Activated CD4-positive, alpha-beta memory T cell treated with anti-CD3 and anti-CD28 coated beads, Interleukin-2, amount 10 ng/mL, durations not matched to agents 7 days and 5 days (primary cell): ENCODE measurements at regions not wholly inside any gene's neighbourhood (a gene's known extent, or its start where the extent isn't known, plus 50 kb on each side); places are given as distances from the start of the nearest gene placed in this dataset.

ENCODE experiments used
- CTCF ChIA-PET: fragments of 350-600 bp; sonication (Branson Sonifier 250); formaldehyde crosslinking; loops from one replicate; lab custom pipeline; 2021; ENCODE audit warnings: antibody characterized with exemption, inconsistent platforms; lab: Charles Lee
- POLR2A ChIA-PET: fragments of 350-600 bp; sonication (Branson Sonifier 250); formaldehyde crosslinking; loops from one replicate; lab custom pipeline; 2021; ENCODE audit warnings: antibody characterized with exemption; lab: Charles Lee
- DNase-seq: peaks from one replicate; pipeline ENCODE4 v3.0.0-alpha.2; 2020
- H3K27ac Mint-ChIP-seq: one replicate; pipeline ENCODE4 v1.8.0; 2021; ENCODE audit warnings: mild to moderate bottlenecking, mixed read lengths
- H3K27me3 Mint-ChIP-seq: one replicate; pipeline ENCODE4 v1.8.0; 2021; ENCODE audit warnings: mixed read lengths
- H3K36me3 Mint-ChIP-seq: one replicate; pipeline ENCODE4 v1.8.0; 2021; ENCODE audit warnings: low read depth, mixed read lengths
- H3K4me1 Mint-ChIP-seq: one replicate; pipeline ENCODE4 v1.8.0; 2021; ENCODE audit warnings: mixed read lengths
- H3K4me3 Mint-ChIP-seq: one replicate; pipeline ENCODE4 v1.8.0; 2021; ENCODE audit warnings: mild to moderate bottlenecking, mixed read lengths
- H3K9me3 Mint-ChIP-seq: one replicate; pipeline ENCODE4 v1.8.0; 2021; ENCODE audit warnings: mixed read lengths

DNA sequence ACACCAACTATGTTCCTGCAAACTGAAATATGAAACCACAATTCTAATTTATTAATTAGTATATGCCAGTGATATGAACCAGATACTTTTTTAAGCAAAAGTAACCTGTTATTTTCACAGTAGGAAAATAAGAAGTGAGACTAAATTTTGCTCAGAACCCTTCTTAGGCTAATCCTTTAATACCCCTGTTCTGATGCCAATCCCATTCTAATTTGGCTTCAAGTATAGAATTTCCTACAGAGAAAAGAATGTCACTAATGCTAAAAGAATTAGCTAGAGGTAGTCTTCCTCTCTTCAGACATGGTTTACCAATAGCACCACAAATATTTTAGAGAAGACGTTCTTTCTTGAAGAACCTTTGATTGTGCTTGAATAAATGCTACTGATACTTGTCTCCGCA lies 758.4 kb downstream of the FLRT2 start:
- Mint-ChIP-seq H3K27ac (no peak overlapping the region), H3K27me3 (no peaks in the 10 kb centered on the region), H3K36me3 (no peaks in the 10 kb centered on the region), H3K4me1 (no peaks in the 10 kb centered on the region), H3K9me3 (peaks cover 3% of the 10 kb centered on the region), H3K4me3 (no peak overlapping the region)
- no peak for DNase-seq
- ChIA-PET CTCF (no interaction called here), POLR2A (no interaction called here)

DNA sequence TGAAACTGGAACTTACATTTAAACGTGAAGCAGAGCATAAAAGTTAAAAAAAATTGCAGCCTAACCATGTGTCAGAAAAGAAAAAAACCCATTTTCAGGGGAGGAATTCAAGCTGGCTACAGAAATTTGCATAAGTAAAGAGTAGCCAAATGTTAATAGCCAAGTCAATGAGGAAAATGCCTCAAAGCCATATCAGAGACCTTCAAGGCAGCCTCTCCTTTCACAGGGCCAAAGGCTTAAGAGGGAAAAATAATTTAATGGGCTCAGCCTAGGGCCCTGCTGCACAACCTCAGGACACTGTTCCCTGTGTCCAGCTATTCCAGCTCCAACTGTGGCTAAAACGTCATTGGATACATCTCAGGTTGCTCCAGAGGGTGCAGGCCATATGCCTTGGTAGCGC lies 749.5 kb downstream of the FLRT2 start:
- peaks cover 9% of the 10 kb centered on the region for H3K9me3 Mint-ChIP-seq
- CTCF ChIA-PET = no interaction called here

DNA sequence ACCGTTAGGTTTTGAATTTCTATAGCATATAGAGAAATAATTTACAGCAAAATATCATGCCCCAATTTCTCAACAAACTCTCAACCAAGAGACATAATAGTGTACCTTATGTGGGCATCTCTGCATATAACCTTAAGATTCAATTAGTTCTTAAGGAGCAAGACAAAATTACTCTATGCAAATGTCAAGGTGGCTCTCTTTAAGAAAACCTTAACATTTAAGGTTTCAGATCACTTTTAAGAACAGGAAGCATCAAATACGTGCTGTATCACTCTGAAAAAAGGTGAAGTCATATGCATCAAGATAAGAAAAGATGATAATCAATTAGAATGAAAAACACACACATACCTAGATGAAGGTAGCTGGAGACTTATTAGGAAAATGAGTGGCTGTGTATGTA lies 728.0 kb downstream of the FLRT2 start:
- H3K4me1 Mint-ChIP-seq = no peaks in the 10 kb centered on the region
- ChIA-PET POLR2A (no interaction called here), CTCF (no interaction called here)
- no peaks in the 10 kb centered on the region for H3K36me3 Mint-ChIP-seq
- no peak overlapping the region for H3K27ac Mint-ChIP-seq
- H3K9me3 Mint-ChIP-seq = peaks cover 7% of the 10 kb centered on the region
- no peaks in the 10 kb centered on the region for H3K27me3 Mint-ChIP-seq
- H3K4me3 Mint-ChIP-seq = no peak overlapping the region
- DNase-seq = no peak

More for the DNA sequence above, 749.5 kb downstream of the FLRT2 start:
- no peak overlapping the region for H3K27ac Mint-ChIP-seq
- no peak for DNase-seq
- H3K27me3 Mint-ChIP-seq = no peaks in the 10 kb centered on the region
- no peaks in the 10 kb centered on the region for H3K4me1 Mint-ChIP-seq
- H3K4me3 Mint-ChIP-seq = no peak overlapping the region
- H3K36me3 Mint-ChIP-seq = no peaks in the 10 kb centered on the region
- POLR2A ChIA-PET = no interaction called here

DNA sequence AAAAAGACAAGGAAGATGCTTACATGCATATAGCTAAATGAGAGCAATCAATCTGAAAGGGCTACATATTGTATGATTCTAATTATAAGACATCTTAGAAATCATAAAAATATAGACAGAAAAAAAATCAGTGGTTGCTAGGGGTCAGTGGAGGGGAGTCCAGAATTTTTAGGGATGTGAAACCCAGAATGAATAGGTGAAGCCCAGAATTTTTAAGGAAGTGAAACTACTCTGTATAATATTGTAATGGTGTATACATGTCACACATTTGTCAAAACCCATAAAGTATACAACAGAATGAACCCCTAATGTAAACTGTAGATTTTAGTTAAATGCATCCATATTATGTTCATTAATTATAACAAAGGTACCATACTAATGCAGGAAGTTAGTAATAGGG lies 713.2 kb downstream of the FLRT2 start:
- POLR2A ChIA-PET = no interaction called here
- H3K9me3 Mint-ChIP-seq = peaks cover 4% of the 10 kb centered on the region

DNA sequence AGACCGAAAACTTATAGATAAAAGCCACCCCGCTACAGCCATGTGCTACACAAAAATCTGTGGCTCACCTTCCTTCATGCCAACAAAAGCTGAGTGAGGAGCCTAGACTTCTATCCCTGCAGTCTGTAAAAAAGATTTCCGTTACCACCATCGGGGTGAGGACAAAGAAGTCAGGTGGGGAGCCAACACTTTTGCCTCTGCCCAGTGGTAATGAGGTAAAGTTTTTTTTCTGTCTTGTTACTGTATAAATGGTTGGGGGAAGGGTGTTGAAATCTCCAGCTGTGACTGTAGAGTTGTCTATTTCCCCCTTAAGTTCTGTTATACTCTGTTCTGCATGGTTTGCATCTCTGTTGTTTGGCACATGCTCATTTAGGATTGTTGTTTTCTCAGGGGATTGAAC lies 707.8 kb downstream of the FLRT2 start:
- Mint-ChIP-seq H3K4me3 (no peak overlapping the region), H3K27ac (no peak overlapping the region), H3K9me3 (peaks cover 7% of the 10 kb centered on the region), H3K36me3 (no peaks in the 10 kb centered on the region), H3K4me1 (no peaks in the 10 kb centered on the region), H3K27me3 (no peaks in the 10 kb centered on the region)
- ChIA-PET POLR2A (no interaction called here), CTCF (no interaction called here)
- DNase-seq = no peak

More for the DNA sequence above, 713.2 kb downstream of the FLRT2 start:
- Mint-ChIP-seq H3K27me3 (no peaks in the 10 kb centered on the region), H3K27ac (no peak overlapping the region), H3K4me3 (no peak overlapping the region), H3K4me1 (no peaks in the 10 kb centered on the region), H3K36me3 (no peaks in the 10 kb centered on the region)
- CTCF ChIA-PET = no interaction called here
- DNase-seq = no peak

DNA sequence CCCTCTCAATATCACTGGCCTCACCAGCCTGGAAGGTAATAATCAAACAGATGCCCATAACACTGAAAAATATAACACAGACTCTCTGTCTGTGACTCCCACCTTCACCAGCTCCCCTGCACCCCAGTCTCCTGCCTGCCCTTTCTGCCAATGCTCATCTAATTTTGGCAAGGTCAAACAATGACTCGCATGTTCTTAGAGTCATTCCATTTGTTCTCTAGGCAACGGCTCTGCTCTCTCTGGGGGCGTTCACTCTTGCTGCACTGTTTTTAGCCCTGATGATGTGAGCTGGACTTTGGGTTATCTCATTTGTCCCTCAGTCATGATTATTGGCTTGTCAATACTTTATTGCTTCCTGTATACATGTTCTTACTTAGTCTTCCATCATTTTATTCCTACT lies 691.8 kb downstream of the FLRT2 start:
- ChIA-PET CTCF (no interaction called here), POLR2A (no interaction called here)
- Mint-ChIP-seq H3K36me3 (no peaks in the 10 kb centered on the region), H3K4me1 (no peaks in the 10 kb centered on the region), H3K9me3 (peaks cover 10% of the 10 kb centered on the region), H3K4me3 (no peak overlapping the region), H3K27ac (no peak overlapping the region), H3K27me3 (no peaks in the 10 kb centered on the region)
- DNase-seq = no peak

DNA sequence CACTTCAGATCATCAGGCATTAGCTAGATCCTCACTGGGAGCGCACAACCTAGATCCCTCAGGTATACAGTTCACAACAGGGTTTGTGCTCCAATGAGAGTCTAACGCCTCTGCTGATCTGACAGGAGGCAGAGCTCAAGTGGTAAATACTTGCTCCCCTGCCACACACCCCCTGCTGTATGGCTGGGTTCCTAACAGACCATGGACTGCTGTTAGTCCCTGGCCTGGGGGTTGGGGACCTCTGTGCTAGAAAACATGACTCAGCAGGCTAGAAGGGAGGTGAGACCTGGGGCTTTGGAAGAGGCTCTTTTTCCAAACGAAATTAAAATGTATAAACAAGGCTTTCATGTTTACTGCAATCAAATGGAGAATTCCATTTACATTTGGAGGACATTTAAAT lies 691.1 kb downstream of the FLRT2 start:
- Mint-ChIP-seq H3K27ac (no peak overlapping the region), H3K4me3 (no peak overlapping the region), H3K9me3 (peaks cover 7% of the 10 kb centered on the region), H3K4me1 (no peaks in the 10 kb centered on the region), H3K27me3 (no peaks in the 10 kb centered on the region), H3K36me3 (no peaks in the 10 kb centered on the region)
- no peak for DNase-seq
- CTCF ChIA-PET = no interaction called here
- POLR2A ChIA-PET = no interaction called here

DNA sequence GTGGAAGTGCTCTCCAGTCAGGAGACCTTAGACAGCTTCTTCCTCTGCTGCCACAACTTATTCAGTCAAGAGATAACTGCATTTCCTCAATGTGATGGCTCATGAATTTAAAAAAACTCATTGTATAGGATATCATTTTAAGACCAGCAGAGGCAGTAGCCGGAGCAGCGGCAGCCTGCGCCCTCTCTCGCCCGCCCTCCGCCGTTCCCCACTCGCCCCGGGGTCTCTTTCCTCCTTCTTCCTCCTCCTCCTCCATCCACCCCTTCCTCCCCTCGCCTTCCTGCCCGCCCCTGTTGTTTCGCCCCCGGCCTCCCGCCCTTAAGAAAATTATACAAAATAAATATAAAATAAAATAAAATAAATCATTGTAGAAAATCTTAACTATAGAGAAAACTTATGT lies 687.6 kb downstream of the FLRT2 start:
- POLR2A ChIA-PET = no interaction called here
- CTCF ChIA-PET = no interaction called here

DNA sequence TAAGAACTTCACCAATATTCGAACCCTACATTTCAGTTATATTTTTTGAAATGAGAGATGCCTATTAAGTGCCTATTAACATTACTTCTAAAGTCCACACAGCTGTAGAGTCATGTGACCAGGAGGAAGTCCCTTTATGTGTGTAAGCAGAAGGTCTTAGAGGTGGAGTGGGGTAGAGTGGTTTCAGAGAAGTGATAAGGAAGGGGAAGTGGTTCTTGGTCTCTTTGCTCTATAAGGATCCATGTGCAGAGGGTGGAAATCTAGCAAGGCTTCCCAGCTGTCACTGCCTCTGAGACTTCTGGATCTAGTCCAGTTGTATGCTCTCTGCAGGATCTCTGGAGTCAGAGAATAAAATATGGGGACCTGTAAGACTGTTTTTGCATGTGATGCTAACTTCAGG lies 673.9 kb downstream of the FLRT2 start:
- Mint-ChIP-seq H3K4me3 (no peak overlapping the region), H3K27me3 (no peaks in the 10 kb centered on the region), H3K9me3 (peaks cover 20% of the 10 kb centered on the region), H3K36me3 (no peaks in the 10 kb centered on the region), H3K27ac (no peak overlapping the region), H3K4me1 (no peaks in the 10 kb centered on the region)
- CTCF ChIA-PET = no interaction called here
- POLR2A ChIA-PET = no interaction called here
- DNase-seq = no peak

More for the DNA sequence above, 687.6 kb downstream of the FLRT2 start:
- peaks cover 2% of the 10 kb centered on the region for H3K9me3 Mint-ChIP-seq
- no peaks in the 10 kb centered on the region for H3K27me3 Mint-ChIP-seq
- H3K27ac Mint-ChIP-seq = no peak overlapping the region
- DNase-seq = no peak
- H3K4me1 Mint-ChIP-seq = no peaks in the 10 kb centered on the region
- no peaks in the 10 kb centered on the region for H3K36me3 Mint-ChIP-seq
- no peak overlapping the region for H3K4me3 Mint-ChIP-seq

DNA sequence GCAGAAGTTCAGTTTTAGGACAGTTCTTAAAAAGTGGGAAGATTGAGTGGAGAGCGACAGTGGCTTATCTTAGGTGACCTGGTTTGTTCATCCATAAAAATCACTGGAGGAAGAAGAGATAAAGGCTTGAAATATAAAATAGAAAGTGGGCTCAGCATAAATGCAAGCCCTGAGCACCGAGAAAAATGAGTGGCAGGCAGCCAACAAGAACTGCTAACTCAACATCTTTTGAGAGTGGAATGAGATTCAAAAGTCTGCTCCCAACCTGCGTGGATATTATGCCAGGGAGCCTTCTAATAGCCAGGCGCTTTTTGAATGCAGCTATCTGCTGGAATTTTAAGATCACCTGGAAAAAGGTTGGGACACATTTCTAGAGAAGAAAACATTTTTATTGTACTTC lies 666.5 kb downstream of the FLRT2 start:
- no peak for DNase-seq
- H3K4me1 Mint-ChIP-seq = no peaks in the 10 kb centered on the region
- no peak overlapping the region for H3K4me3 Mint-ChIP-seq
- ChIA-PET CTCF (no interaction called here), POLR2A (interaction anchor here (0.6 kb wide), 1 partner anchor 1711 kb away, joined by 4 read pairs; no protein-coding TSS in a partner anchor)
- no peak overlapping the region for H3K27ac Mint-ChIP-seq
- no peaks in the 10 kb centered on the region for H3K27me3 Mint-ChIP-seq
- H3K36me3 Mint-ChIP-seq = no peaks in the 10 kb centered on the region
- H3K9me3 Mint-ChIP-seq = peaks cover 17% of the 10 kb centered on the region

DNA sequence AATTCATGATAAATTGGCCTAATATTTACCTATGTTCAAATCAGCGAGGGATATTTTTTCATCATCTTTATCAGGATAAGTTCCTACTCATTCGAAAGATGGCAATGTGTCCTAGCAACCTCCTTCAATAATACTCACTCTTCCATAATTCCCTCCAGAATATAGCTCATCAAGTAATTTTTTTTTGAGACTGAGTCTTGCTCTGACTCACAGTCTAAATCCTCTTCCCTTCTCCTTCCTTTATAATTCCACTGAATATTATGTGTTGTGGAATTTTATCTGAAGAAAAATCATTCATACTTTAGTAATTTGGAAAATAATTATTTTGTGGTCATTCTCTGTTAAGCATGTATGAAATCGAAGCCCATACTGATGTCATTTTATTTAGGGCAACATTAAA lies 663.8 kb downstream of the FLRT2 start:
- POLR2A ChIA-PET = no interaction called here
- H3K36me3 Mint-ChIP-seq = no peaks in the 10 kb centered on the region
- CTCF ChIA-PET = no interaction called here
- H3K9me3 Mint-ChIP-seq = peaks cover 5% of the 10 kb centered on the region
- H3K4me3 Mint-ChIP-seq = no peak overlapping the region
- no peaks in the 10 kb centered on the region for H3K27me3 Mint-ChIP-seq
- no peak overlapping the region for H3K27ac Mint-ChIP-seq
- no peak for DNase-seq
- H3K4me1 Mint-ChIP-seq = no peaks in the 10 kb centered on the region

DNA sequence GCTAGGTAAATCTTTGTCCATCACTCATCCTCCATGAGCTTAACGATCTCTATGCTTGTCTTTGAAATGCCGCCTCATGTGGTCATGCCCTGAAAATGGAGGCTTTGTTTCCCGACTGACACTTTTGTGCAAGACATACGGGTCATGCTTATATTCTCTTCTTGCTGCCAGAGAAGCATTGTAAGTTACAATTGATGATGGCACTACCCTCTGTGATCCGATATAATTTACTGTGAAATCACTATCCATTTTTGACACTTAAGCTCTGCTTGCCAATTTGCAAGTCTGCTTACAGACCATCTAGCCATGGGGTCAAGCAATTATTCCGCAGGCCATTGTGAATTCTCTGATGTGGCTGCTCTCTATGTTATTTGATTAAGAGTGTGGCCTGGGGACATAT lies 650.0 kb downstream of the FLRT2 start:
- ChIA-PET POLR2A (no interaction called here), CTCF (no interaction called here)
- no peaks in the 10 kb centered on the region for H3K27me3 Mint-ChIP-seq
- H3K36me3 Mint-ChIP-seq = no peaks in the 10 kb centered on the region
- H3K4me3 Mint-ChIP-seq = no peak overlapping the region
- peaks cover 14% of the 10 kb centered on the region for H3K9me3 Mint-ChIP-seq
- no peaks in the 10 kb centered on the region for H3K4me1 Mint-ChIP-seq
- no peak for DNase-seq
- H3K27ac Mint-ChIP-seq = no peak overlapping the region

DNA sequence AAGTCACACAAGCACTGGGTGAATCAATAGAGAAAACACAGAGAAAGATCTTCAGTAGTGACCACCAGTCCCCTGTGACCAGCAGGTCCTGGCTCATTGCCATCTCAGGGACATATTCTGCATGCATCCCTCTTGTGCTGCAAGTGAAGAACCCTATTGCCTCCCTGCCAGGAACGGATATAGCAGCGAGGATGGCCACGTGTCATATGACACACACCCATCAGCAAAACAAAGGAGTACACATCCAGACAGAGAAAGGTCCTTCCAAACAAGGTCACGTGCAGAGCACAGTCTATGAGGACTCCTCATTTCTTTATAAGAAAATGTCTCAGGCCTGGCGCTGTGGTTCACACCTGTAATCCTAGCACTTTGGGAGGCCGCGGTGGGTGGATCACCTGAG lies 638.4 kb downstream of the FLRT2 start:
- Mint-ChIP-seq H3K9me3 (peaks cover 6% of the 10 kb centered on the region), H3K27me3 (no peaks in the 10 kb centered on the region), H3K4me1 (no peaks in the 10 kb centered on the region)

DNA sequence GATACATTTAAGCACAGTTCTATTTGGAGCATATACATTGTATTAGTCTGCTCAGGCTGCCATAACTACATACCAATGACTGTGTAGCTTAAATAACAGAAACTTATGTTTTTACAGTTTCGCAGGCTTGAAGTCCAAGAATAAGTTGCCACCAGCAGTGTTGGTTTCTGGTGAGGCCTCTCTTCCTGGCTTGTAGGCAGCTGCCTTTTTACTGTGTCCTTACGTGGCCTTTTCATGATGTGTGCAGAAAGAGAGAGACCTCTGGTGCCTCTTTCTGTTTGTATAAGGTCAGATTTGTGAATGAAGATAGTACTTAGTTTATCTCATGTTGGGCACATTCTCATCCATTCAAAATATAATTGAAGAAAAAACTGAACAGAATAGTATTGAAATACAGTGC lies 636.6 kb downstream of the FLRT2 start:
- H3K9me3 Mint-ChIP-seq = peaks cover 3% of the 10 kb centered on the region
- no peak overlapping the region for H3K4me3 Mint-ChIP-seq
- POLR2A ChIA-PET = no interaction called here
- H3K36me3 Mint-ChIP-seq = no peaks in the 10 kb centered on the region
- H3K4me1 Mint-ChIP-seq = no peaks in the 10 kb centered on the region
- CTCF ChIA-PET = no interaction called here
- no peak overlapping the region for H3K27ac Mint-ChIP-seq
- H3K27me3 Mint-ChIP-seq = no peaks in the 10 kb centered on the region
- no peak for DNase-seq

More for the DNA sequence above, 638.4 kb downstream of the FLRT2 start:
- Mint-ChIP-seq H3K4me3 (no peak overlapping the region), H3K36me3 (no peaks in the 10 kb centered on the region), H3K27ac (no peak overlapping the region)
- POLR2A ChIA-PET = no interaction called here
- DNase-seq = no peak
- CTCF ChIA-PET = no interaction called here

DNA sequence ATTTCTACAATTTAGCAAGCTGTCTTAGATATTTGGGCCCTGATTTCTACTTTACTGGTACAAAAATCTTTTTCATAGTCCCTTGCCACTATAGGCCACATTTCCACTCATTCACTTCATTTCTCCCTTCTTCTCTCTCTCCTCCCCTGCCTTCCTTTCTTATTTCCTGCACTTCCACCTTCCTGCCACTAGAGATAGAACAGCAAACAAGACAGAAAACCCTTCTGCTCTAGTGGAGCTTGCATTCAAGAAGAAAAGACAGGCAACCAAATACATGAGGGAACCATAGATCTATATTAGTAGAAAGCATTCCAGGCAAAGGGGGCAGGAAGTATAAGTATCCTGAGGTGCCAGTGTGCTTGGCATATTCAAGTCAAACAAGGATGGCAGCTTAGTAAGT lies 623.5 kb downstream of the FLRT2 start:
- DNase-seq = no peak
- Mint-ChIP-seq H3K4me3 (no peak overlapping the region), H3K27me3 (no peaks in the 10 kb centered on the region), H3K9me3 (peaks cover 2% of the 10 kb centered on the region), H3K36me3 (no peaks in the 10 kb centered on the region), H3K4me1 (no peaks in the 10 kb centered on the region), H3K27ac (no peak overlapping the region)
- CTCF ChIA-PET = no interaction called here
- POLR2A ChIA-PET = no interaction called here
